ENCODE measurements at regions not wholly inside any gene's neighbourhood (a gene's known extent, or its start where the extent isn't known, plus 50 kb on each side); places are given as distances from the start of the nearest gene placed in this dataset.

DNA sequence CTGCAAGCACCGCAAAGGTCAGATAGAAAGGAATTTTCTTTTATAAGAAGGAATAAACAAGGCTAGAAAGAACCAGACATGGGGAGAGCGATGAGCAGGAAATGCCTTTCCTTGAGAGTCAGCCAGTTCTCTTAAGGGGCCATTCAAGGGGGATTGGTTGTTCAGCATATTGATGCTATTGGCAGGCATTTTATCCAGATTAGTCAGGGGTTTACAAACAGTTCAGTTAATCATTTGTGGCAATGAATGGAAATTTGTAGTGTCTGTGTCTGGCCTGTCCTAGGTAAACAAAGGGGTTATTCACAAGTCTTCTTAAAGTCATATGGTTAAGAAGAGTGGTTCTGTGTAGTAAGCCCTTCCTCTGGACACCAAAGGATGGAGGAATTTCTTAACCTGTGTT, 184.7 kb upstream of the FRMPD4 start:
- DNase-seq, result no peak

DNA sequence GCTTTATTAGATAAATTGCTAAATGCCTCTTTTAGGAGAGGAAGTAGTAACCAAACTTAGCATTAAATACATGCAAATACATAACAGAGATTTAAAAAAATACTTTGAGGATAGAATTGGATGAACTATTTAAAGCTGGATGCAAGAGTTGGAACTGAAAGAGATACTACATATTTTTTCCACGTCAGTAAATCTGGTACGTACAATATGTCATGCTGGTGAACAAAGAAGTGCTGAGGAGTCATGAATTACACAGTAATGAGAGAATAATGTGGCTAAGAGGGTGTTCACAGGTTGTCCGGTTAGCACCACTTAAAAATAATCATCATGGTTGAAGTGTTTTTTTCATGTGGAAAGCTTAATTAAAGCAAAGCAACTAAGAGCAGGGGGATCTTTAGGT, 184.1 kb upstream of the FRMPD4 start:
- no peak for DNase-seq

DNA sequence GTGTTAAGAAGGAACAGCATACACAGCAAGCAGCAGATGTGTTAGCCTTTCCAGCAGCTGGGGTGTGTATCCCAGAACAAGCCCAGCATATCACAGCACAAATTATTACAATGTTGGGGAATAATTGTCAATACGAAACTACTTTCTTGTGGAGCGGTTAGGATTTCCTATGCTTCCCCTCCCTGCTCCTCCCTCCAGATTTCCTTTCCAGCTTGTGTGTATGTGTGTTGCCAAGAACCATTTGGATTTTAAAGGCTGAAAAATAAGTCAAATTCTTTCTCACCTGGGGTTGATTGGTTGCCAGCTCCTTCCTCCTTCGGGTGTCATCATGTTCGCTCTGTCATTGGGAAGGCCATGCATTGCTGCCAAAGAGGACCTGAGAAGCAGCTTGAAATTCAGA, 178.2 kb upstream of the FRMPD4 start:
- DNase-seq, result no peak

DNA sequence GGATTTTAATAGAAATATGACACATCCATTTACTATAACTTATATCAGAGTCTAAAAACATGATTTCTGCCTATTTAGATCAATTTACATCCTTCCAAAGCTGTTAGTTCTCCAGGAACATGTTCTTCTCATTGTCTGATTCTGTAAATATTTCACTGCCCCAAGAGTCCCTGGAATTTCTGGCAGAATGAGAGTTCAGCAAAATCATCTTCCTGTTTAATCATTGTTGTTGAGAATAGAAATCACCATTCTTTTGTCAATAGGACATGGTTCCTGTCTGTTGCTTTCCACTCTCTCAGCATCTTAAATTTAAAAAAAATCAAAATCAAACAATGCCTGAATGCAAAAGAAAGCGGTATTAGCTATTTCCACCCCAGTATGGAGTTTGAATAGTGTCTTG, 172.8 kb upstream of the FRMPD4 start:
- DNase-seq, result no peak

DNA sequence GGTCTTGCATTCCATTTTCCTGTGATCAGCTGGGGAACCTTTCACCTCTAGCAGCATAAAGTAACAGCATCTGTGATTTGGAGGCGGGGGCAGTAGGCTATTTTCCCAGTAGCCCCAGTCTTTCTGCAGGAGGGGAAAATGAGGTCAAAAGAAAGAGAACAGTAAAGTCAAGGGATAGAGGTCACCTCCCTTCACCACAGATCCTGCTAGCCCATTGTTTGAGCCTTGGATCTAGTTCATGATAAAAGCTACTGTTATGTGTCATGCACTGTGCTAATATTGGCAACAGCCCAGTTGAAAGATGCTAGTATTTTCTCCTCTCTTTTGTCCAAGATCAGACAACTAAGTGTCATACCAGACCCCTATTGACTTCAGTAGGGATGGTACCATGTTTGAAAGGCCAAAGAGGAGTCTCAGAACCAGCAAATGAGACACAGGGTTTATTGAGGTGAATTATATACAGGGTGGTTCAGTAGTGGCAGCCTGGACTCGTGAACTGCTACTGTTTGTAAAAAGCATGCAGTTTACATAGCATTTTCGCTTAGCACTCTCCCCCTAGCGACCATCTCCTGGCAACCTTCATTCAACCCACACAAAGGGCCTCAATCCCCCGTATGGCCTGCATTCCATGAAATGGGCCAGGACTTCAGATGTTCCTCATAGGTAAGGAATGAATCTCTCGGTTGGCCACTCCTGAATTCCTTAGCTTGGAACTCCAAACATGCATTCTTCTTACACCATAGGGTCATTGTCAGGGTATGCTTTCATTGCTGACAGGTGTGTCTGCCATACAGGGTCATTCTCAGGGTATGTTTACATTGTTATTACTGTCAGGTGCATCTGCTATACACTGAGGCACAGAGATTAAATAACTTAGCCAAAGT, 170.0 kb upstream of the FRMPD4 start:
- DNase-seq, result no peak

DNA sequence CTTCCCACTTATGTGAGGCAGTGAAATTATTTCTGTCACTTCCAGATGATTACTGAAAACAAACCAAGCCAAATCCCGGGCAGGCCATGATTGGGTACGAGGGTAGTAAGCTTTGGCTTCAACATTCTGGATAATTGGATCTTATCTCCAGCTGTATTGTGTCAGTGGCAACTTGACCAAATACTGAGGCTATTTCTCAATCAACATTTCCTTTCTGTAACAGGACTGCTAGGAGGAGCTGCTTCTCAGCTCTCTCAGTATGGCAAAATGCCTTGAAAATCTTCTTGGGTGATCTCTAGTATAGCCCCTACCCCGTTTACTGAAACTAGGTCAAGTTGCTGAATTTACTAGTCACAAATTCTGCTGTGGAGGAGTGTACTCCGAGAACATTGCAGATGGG, 169.3 kb upstream of the FRMPD4 start:
- DNase-seq, result no peak

DNA sequence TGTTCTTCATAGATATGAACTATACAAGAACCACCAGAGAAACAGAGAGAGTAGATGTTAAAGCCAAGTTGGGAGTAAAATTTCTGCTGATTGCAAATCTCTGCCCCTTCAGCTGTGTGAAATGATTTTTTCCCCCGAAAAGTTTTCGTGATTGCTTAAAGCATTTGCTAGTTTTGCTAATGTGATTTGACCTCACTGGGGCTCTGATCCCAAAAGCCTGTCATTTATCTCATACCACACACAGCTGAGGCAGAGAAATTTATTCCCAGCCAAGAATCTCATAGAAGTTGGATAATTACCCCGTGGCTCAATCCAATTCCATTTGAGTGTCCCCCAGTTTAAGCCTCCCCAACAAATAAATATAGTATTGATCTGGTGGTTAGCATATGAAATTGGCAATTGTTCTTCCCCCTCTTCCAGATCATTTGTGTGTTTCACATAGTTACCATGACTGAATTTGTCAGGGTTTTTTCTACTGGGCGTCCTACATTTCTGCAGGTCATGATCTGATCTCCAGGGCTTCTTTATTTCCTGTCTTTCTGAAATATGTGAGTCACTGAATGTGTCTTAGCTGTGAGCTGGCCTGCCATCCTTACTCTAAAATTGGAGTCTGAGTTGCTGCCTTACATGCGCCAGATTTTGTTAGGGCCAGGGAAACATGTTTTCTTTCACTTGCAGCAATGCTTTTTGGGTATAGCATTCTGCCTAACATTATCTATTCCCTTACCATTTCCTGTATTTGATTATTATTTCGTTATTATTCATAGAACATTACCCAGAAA, 167.5 kb upstream of the FRMPD4 start:
- no peak for DNase-seq

DNA sequence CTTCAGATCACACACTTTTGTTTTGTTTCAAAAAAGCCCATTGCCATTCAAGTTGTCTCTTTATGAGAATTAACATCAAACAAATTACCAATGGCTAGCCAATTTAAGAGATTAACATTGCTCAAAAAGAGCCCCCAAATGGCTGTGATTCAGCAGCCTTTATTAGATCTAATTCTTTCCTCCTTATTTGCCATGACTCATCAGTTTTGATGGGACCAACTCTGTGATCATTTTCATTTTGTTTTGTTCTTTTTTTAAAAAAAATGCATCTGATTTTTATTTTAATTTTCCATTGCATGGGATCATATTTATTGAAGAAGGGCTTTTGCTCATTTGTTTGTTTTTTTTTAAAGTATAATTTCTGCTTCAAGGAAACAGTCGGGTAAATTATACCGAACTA, 161.6 kb upstream of the FRMPD4 start:
- no peak for DNase-seq

DNA sequence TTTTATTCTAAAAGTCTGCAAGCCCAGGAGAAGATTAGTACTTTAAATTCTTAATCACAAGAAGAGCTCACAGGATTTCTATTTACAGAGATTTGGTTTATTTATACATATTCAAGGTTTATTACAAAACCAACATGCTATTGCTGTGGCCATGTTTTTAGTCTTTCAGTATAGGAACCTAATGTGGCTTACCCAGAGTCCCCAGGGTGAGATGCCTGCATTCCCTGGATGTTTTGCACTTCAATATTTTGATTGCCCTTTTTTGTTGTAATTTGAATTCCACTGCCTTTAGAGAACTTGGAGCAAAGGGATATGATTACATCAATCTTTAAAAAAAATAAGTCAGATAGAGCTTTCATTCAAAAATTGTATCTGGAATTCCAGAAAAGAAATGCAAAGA, 146.0 kb upstream of the FRMPD4 start:
- DNase-seq, result no peak

DNA sequence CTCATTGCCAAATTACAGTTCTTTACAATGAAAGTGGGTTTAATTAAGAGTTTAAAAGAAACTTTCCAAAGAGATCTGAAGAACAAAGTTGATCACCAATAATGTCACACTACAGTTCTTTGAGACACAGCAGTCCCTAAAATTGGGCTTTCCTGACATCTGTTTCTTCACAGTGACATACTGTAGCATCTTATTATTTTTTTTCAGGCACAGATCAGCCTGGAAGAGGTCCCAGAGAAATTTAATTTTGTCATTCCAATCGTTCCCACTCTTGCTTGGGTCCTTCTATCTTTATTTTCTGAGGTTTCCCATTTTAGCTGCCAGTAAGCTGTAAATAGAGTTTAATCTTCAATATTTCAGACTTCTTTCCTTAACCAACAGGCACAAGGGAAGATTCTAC, 143.1 kb upstream of the FRMPD4 start:
- no peak for DNase-seq

DNA sequence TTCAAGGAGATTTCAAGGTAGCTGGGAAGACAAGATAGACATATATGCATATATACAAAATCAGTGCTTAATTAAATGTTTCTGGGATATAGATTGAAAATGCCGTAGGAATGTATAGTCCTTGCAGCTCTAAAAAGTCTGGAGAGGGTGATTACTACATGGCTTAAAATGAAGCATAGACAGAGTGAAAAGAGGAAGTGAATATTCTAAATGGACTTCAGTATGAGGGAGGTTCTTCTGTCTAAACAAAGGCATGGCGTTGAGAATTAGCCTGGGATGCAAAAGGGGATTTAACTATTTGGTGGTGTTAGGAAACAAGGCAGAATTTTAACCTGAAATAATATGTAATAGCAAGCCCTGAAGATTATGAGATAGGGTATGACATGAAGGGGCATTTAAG, 141.5 kb upstream of the FRMPD4 start:
- DNase-seq, result no peak

DNA sequence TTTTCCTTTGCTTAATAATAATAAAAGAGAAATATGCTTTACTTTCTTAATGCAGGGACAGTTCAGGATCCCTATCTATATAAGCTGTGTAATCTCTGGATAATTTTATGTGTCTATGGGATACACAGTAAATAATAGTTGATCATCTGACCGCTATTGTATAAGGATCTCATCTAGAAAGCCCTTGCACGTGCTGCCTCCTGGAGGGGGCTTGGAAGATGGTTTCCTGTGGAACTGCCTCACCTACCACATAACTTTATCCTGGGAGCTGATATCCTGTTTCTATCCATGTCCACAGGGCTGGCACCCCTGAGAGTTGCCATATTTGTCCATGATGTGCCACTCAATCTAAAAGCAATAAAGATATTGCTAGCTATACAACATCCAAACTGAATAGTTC, 139.3 kb upstream of the FRMPD4 start:
- DNase-seq, result no peak

DNA sequence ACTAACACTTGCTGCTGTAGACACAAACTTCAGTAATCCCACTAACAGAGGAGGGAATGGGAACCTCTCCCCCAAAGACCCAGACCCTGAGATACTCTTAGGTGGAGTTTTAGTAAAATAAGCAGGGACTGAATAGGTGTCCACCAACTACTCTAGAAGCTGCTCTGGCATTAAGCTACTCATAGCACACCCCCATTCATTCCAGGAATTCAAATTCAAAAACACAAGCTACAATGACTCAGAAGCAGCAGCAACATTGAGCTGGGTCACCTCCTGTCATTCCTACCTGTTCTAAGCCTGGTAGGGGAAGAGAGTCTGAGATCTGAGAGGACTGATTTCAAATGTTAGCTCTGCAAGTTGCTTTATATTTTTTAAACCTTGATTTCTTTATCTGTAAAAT, 135.4 kb upstream of the FRMPD4 start:
- no peak for DNase-seq

DNA sequence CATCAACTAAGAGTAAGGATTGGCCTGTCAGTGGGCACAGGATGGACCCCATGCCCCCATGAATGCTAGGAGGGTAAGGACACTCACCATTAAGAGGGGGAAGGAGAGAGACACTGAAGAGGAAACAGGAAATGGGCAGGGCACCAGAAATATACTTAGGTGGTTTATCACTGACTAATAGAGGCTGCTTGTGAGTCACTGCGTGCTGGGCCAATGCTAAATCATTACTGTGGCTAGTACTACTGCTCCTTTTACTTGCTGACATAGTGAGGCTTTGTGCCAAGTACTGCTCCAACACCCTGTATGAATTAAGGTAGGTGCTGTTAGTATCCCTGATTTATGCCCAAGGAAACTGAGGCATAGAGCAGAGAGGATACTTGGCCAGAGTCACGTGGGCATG, 130.4 kb upstream of the FRMPD4 start:
- DNase-seq, result no peak

DNA sequence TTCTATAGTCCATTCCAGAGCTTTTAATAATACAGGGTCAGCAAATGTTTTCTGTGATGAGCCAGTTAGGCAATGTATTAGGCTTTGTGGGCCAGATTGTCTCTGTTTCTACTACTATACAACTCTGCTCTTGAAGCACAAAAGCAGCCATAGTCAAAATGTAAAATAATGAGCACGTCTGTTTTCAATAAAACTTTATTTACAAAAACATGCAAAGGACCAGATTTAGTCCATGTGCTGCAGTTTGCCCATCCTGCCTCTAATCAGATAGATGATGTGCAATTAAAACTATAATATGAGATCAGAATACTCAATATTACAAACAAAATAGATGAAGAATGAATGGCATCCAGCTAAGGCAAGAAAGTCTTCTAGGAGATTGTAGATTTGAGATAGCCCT, 127.8 kb upstream of the FRMPD4 start:
- no peak for DNase-seq

DNA sequence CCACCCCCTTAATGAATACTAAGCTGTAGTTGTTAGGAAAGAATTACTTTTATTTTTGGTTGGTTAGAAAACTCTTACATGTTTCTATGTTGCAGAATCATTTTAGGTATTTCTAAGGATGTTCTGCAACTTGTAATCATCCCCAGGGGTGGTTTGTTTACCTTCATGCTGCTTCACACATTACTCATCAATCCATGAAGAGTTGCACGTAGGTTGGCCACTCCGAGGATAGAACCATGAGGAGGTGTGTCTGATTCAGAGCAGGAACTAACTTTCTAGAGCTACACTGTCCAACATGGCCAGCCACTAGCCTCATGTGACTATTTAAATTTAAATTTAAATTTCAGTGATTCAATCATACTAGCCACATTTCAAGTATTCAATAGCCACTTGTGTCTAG, 127.2 kb upstream of the FRMPD4 start:
- no peak for DNase-seq

DNA sequence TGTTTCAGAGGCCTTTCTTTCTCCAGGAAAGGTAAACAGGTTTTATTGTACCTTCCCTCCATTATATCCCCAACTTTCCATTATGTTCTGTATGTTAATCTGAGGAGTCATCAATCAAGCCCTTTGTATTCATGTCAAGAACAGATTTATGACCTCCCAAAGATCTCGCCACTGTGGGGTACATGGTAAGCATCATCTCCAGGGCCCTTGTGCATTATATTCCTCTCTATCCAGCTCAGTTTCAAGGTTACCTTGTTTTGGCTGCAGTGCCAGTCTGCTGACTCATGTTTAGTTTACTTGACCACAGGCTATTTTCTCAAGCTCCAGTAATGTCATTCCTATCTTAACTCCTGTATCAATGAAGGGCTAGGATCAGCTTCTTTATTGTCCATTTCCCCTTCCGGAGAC, 125.1 kb upstream of the FRMPD4 start:
- DNase-seq, result no peak

DNA sequence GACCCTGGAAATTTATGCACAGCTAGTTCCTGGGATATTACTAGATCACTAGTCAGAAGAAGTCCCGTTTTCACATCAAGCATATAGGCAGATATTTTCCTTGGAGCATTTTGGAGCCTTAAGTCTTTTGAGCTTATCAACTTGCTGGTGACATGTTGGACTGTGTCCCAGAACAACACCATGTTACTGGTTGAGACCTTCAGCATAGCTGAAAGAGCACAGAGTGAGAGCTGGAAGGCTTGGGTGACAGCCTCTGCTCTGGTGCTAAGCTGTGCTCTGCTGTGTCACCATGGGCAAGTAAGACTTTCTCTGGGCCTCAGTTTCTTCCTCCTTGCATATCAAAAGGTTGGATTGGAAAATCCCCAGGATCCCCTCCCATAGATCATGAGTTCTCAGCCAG, 116.6 kb upstream of the FRMPD4 start:
- no peak for DNase-seq

DNA sequence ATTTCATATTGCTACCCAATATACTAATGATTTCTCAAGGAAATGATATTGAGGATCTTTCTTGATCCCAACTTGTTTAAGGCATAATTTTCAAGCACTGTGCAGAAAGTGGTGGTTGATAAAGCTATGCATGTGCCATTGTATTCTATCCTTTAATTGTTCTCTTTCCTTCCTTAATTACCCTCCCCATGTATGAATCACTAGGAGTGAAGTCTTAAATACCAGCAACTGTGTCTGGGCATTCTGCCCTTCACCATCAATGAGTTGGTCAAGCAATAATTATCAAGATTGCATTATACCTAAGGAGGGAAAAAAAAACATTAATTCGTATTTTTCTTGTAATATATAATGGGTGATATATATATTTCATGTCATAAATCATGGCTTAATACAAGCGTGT, 111.8 kb upstream of the FRMPD4 start:
- DNase-seq, result no peak

DNA sequence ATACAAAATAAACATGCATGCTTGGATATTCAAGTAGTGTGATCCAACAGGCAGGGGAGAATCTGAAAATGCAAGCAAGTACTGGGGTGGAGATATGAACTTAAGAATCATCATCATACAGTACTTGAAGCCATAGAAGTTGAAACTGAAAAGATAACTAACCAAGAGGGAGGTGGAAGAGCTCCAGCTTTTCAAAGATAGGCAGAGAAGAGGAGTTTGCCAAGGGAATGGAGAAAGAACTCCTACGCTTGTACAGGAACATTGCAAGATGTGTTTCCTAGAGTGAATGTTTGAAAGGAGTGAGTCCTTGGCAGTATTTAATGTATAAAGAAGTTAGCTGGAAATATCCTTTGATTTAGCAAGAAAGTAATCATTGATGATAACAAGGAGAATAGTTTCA, 106.2 kb upstream of the FRMPD4 start:
- DNase-seq, result no peak

DNA sequence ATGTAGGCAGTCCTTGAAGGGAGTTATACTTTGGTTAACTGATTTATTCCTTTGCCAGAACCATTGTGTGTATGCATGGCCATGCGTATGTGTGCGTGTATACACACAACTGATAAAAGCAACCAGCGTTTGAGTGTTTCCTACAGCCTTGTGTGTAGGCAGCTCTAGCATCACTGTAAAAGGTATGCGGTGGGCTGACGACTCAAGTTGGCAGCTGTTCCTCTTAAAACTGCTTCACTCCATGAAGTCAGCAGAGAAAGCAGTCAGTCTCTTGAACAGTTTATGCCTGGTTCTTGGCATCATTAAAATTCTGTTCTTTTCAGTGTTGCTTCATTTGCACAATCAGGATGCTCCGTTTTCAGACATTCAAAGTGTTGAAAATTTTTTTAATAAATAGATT, 103.5 kb upstream of the FRMPD4 start:
- no peak for DNase-seq

DNA sequence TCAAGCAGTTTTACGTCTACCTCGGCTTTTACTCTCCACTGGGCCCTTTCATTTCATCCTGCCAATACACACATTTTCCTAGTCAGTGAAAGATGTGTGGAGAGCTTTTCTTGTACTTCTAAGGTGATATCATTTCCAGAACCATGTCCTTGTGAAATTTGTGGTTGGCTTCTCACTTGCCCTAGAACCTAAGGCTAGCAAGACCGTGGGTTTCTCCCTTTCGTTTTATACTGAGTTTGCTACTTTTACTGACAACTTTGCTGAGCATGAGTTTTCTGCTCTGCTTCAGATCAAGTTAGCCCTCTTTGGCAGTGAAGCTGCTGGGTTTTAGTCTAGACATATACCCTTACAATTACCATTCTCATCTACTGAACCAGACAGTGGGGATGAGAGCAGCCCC, 95.7 kb upstream of the FRMPD4 start:
- no peak for DNase-seq

DNA sequence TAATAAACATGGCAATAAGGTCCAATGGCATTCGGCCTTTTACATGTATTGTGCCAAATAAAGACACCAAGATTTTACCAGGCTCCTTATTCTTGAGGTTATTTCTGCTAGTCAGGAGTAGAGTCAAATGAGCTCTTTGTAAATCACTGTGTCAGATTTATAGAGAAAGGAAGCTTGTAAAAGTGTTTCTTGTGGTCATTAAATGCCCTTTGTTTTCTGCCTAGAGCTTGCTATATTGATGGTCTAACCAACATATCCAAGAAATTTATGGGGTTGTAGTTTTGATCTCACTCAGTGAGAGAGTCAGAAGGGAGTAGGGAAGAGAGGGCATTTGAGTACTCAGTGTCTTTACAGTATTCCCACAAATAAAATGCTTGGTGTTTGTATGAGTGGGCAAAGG, 86.2 kb upstream of the FRMPD4 start:
- no peak for DNase-seq

DNA sequence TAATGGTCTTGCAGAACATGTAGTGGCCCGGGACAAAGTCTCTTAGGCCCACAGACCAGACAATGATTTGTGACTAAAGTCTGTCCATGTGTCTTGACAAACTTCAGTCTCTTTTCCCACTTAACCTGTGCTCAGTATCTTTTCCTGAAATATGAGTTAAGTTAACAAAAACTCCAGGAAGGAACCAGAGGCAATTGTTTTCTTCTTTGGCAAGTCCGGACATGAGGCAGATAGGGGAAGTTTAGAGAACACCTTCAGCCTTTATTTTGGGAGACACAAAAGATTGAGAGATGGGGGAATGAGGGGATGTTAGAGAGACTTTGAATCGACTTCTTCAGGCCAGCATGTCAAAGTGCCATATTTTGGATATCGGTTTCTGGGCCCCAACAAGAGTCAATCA, 80.2 kb upstream of the FRMPD4 start:
- no peak for DNase-seq

Data from NCI-H1694 treated with DMSO at 0.1 percent for 48 hours (cell line).